ENCODE measurements at regions not wholly inside any gene's neighbourhood (a gene's known extent, or its start where the extent isn't known, plus 50 kb on each side); places are given as distances from the start of the nearest gene placed in this dataset.

GRCh38 chr3:124315215-124316033 lies 323.5 kb upstream of the ROPN1 start:
- no peaks in the 10 kb centered on the region for H3K79me2 ChIP-seq (ENCODE audit: insufficient read depth, low read depth)
- H3K36me3 ChIP-seq (ENCODE audit: insufficient read depth), result no peaks in the 10 kb centered on the region
- H3K4me2 ChIP-seq, result no peak overlapping the region
- H2AFZ ChIP-seq (ENCODE audit: low read depth), result no peak overlapping the region
- TF ChIP-seq, protein P1, sequence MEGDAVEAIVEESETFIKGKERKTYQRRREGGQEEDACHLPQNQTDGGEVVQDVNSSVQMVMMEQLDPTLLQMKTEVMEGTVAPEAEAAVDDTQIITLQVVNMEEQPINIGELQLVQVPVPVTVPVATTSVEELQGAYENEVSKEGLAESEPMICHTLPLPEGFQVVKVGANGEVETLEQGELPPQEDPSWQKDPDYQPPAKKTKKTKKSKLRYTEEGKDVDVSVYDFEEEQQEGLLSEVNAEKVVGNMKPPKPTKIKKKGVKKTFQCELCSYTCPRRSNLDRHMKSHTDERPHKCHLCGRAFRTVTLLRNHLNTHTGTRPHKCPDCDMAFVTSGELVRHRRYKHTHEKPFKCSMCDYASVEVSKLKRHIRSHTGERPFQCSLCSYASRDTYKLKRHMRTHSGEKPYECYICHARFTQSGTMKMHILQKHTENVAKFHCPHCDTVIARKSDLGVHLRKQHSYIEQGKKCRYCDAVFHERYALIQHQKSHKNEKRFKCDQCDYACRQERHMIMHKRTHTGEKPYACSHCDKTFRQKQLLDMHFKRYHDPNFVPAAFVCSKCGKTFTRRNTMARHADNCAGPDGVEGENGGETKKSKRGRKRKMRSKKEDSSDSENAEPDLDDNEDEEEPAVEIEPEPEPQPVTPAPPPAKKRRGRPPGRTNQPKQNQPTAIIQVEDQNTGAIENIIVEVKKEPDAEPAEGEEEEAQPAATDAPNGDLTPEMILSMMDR (conservative IDR thresholded peaks at IDR 0.05; ENCODE audit: low read depth, low read length), result no peak
- no peak overlapping the region for H3K4me3 ChIP-seq (IDR thresholded peaks at IDR 0.05; ENCODE audit: insufficient read depth, low read depth, low read length)
- no peaks in the 10 kb centered on the region for H4K20me1 ChIP-seq (ENCODE audit: insufficient read depth)
- no peaks in the 10 kb centered on the region for H3K27me3 ChIP-seq (ENCODE audit: insufficient read depth, low read depth)
- no peak overlapping the region for H3K27ac ChIP-seq
- no peaks in the 10 kb centered on the region for H3K4me1 ChIP-seq (ENCODE audit: low read depth, poor library complexity, severe bottlenecking)
- no peak overlapping the region for H3K9ac ChIP-seq

DNA sequence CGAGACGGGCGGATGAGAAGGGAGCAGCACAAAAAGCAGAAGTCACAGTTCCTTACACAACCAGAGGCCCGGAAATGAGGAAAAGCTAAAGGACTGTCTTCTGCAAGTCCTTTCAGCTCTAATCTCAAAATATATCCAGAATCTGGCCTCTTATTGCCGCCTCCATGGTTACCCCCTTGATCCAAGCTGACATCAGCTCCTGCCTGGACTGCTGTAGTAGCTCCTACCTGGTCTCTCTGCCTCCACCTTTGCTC lies 324.0 kb upstream of the ROPN1 start:
- H3K4me3 ChIP-seq (IDR thresholded peaks at IDR 0.05; ENCODE audit: insufficient read depth, low read depth, low read length), result no peak overlapping the region

GRCh38 chr3:124318014-124318413 lies 326.1 kb upstream of the ROPN1 start:
- Histone ChIP-seq H3K79me2 (ENCODE audit: insufficient read depth, low read depth) (no peaks in the 10 kb centered on the region), H3K27me3 (ENCODE audit: insufficient read depth, low read depth) (no peaks in the 10 kb centered on the region), H4K20me1 (ENCODE audit: insufficient read depth) (no peaks in the 10 kb centered on the region), H3K4me2 (no peak overlapping the region), H2AFZ (ENCODE audit: low read depth) (no peak overlapping the region), H3K4me1 (ENCODE audit: low read depth, poor library complexity, severe bottlenecking) (no peaks in the 10 kb centered on the region), H3K27ac (no peak overlapping the region), H3K4me3 (IDR thresholded peaks at IDR 0.05; ENCODE audit: insufficient read depth, low read depth, low read length) (no peak overlapping the region), H3K9ac (no peak overlapping the region), H3K36me3 (ENCODE audit: insufficient read depth) (no peaks in the 10 kb centered on the region)
- TF ChIP-seq, protein P1 (conservative IDR thresholded peaks at IDR 0.05; ENCODE audit: low read depth, low read length), result no peak

More for the DNA sequence above, 324.0 kb upstream of the ROPN1 start:
- Histone ChIP-seq H2AFZ (ENCODE audit: low read depth) (no peak overlapping the region), H3K27ac (no peak overlapping the region), H3K36me3 (ENCODE audit: insufficient read depth) (no peaks in the 10 kb centered on the region), H3K79me2 (ENCODE audit: insufficient read depth, low read depth) (no peaks in the 10 kb centered on the region), H3K27me3 (ENCODE audit: insufficient read depth, low read depth) (no peaks in the 10 kb centered on the region), H4K20me1 (ENCODE audit: insufficient read depth) (no peaks in the 10 kb centered on the region), H3K4me1 (ENCODE audit: low read depth, poor library complexity, severe bottlenecking) (no peaks in the 10 kb centered on the region), H3K9ac (no peak overlapping the region), H3K4me2 (no peak overlapping the region)
- TF ChIP-seq, protein P1 (conservative IDR thresholded peaks at IDR 0.05; ENCODE audit: low read depth, low read length), result no peak

GRCh38 chr3:124318656-124319055 lies 326.7 kb upstream of the ROPN1 start:
- Histone ChIP-seq H3K4me3 (IDR thresholded peaks at IDR 0.05; ENCODE audit: insufficient read depth, low read depth, low read length) (no peak overlapping the region), H3K79me2 (ENCODE audit: insufficient read depth, low read depth) (no peaks in the 10 kb centered on the region), H3K4me2 (no peak overlapping the region), H4K20me1 (ENCODE audit: insufficient read depth) (no peaks in the 10 kb centered on the region), H3K9ac (no peak overlapping the region), H3K27me3 (ENCODE audit: insufficient read depth, low read depth) (no peaks in the 10 kb centered on the region), H3K4me1 (ENCODE audit: low read depth, poor library complexity, severe bottlenecking) (no peaks in the 10 kb centered on the region), H3K36me3 (ENCODE audit: insufficient read depth) (no peaks in the 10 kb centered on the region), H2AFZ (ENCODE audit: low read depth) (no peak overlapping the region), H3K27ac (no peak overlapping the region)
- TF ChIP-seq, protein P1 (conservative IDR thresholded peaks at IDR 0.05; ENCODE audit: low read depth, low read length), result no peak

Measured in KMS-11 (cell line).